HepG2 (cell line): ENCODE measurements at regions not wholly inside any gene's neighbourhood (a gene's known extent, or its start where the extent isn't known, plus 50 kb on each side); places are given as distances from the start of the nearest gene placed in this dataset.

ENCODE experiments used
- CBX5 ChIP-seq: sonication (generic); formaldehyde crosslinking; IDR thresholded peaks from 2 replicates; pipeline ENCODE4 v1.4.0; 2020; ENCODE audit warnings: missing genetic modification reagents, borderline replicate concordance
- FOXC1 ChIP-seq: sonication (generic); formaldehyde crosslinking; IDR thresholded peaks from 2 replicates; pipeline ENCODE4 v1.8.0; 2022; ENCODE audit warnings: mild to moderate bottlenecking, missing genetic modification reagents, borderline replicate concordance
- HNRNPL ChIP-seq: fragments of 200-400 bp; formaldehyde crosslinking; IDR thresholded peaks from 2 replicates; pipeline ENCODE4 v1.6.1; 2017; ENCODE audit warnings: mild to moderate bottlenecking, low read depth, low read length
- MTERF4 ChIP-seq: sonication (generic); formaldehyde crosslinking; IDR thresholded peaks from 2 replicates; pipeline ENCODE4 v1.8.0; 2023; ENCODE audit warnings: mild to moderate bottlenecking, missing genetic modification reagents
- SMYD3 ChIP-seq: sonication (generic); formaldehyde crosslinking; IDR thresholded peaks from 2 replicates; pipeline ENCODE4 v1.8.1; 2023; ENCODE audit warnings: mild to moderate bottlenecking, missing genetic modification reagents
- TBL1XR1 ChIP-seq: fragments of 150-350 bp; IDR thresholded peaks from 2 replicates; pipeline ENCODE4 v1.6.1; 2014; ENCODE audit warnings: borderline replicate concordance, low read length; ENCODE audit not compliant: partially characterized antibody
- ZNF232 ChIP-seq: sonication (generic); formaldehyde crosslinking; IDR thresholded peaks from 2 replicates; pipeline ENCODE4 v1.4.0; 2020; ENCODE audit warnings: missing genetic modification reagents, borderline replicate concordance
- TF ChIP-seq, protein P1 (sequence below): sonication (generic); formaldehyde crosslinking; IDR thresholded peaks from 2 replicates; pipeline ENCODE4 v1.5.1; 2020; ENCODE audit warnings: mild to moderate bottlenecking, missing genetic modification reagents, borderline replicate concordance

DNA sequence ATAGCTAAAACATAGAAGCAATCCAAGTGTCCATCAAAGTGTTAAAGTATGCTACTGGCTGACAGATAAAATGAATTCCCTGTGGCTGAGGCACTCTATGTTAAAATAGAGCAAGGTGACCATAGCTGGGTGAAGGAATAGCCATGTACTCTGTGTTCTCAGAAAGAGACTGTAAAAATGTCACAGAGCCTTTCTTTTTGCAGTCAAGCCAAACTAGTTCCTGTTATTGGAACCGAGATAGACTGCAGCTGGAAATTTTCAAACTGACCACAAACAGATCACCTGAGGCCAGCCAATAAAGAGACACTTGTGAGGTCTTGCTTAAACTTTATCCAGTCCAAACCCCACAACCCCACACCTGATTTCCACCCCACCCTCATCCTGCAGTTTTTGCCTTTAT is 422.8 kb upstream of the NAALADL2 start (continued):
- TF ChIP-seq CBX5 (CRISPR knock-in tag) = no peak
- TF ChIP-seq, protein P1, sequence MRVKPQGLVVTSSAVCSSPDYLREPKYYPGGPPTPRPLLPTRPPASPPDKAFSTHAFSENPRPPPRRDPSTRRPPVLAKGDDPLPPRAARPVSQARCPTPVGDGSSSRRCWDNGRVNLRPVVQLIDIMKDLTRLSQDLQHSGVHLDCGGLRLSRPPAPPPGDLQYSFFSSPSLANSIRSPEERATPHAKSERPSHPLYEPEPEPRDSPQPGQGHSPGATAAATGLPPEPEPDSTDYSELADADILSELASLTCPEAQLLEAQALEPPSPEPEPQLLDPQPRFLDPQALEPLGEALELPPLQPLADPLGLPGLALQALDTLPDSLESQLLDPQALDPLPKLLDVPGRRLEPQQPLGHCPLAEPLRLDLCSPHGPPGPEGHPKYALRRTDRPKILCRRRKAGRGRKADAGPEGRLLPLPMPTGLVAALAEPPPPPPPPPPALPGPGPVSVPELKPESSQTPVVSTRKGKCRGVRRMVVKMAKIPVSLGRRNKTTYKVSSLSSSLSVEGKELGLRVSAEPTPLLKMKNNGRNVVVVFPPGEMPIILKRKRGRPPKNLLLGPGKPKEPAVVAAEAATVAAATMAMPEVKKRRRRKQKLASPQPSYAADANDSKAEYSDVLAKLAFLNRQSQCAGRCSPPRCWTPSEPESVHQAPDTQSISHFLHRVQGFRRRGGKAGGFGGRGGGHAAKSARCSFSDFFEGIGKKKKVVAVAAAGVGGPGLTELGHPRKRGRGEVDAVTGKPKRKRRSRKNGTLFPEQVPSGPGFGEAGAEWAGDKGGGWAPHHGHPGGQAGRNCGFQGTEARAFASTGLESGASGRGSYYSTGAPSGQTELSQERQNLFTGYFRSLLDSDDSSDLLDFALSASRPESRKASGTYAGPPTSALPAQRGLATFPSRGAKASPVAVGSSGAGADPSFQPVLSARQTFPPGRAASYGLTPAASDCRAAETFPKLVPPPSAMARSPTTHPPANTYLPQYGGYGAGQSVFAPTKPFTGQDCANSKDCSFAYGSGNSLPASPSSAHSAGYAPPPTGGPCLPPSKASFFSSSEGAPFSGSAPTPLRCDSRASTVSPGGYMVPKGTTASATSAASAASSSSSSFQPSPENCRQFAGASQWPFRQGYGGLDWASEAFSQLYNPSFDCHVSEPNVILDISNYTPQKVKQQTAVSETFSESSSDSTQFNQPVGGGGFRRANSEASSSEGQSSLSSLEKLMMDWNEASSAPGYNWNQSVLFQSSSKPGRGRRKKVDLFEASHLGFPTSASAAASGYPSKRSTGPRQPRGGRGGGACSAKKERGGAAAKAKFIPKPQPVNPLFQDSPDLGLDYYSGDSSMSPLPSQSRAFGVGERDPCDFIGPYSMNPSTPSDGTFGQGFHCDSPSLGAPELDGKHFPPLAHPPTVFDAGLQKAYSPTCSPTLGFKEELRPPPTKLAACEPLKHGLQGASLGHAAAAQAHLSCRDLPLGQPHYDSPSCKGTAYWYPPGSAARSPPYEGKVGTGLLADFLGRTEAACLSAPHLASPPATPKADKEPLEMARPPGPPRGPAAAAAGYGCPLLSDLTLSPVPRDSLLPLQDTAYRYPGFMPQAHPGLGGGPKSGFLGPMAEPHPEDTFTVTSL = no peak
- TF ChIP-seq TBL1XR1 = no peak
- no peak for TF ChIP-seq ZNF232
- TF ChIP-seq HNRNPL = no peak
- TF ChIP-seq FOXC1 (CRISPR knock-in tag) = no peak
- TF ChIP-seq MTERF4 (CRISPR knock-in tag) = no peak
- no peak for TF ChIP-seq SMYD3 (CRISPR knock-in tag)
